ENCODE measurements at regions not wholly inside any gene's neighbourhood (a gene's known extent, or its start where the extent isn't known, plus 50 kb on each side); places are given as distances from the start of the nearest gene placed in this dataset.

DNA sequence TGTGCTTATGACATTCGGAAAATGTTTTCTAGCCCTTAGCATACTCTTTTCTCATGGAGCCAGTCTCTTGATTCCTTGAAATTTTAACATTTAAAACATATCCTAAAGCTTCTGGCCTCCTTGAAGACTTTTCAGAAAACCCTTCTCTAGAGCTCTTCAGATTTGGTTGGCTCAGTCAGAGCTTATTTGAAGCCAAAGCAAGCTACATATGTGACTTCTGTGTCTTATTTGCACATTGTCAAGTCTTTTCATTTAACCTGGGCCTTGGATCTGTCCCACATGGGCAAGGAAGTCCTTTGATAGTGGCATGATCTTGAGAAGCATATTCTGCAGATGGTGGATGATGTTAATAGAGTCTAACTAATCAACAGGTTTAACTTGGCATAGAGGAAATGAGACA is 116.5 kb downstream of the LACC1 start:
- Histone ChIP-seq H3K27me3 (ENCODE audit: control insufficient read depth in 1 of 2, insufficient read depth in 2 of 2, low read length in 2 of 2) (0 out of 5 replicates have a peak, but pooled peaks cover 0 to 3% of the 10 kb centered on the region in 2 experiments), H3K9me3 (ENCODE audit: low read length) (peaks cover 9% of the 10 kb centered on the region; the same call in 1 of the 2 replicates), H3K79me2 (ENCODE audit: insufficient read depth, low read length) (no peaks in the 10 kb centered on the region), H3K27ac (ENCODE audit: extremely low read length, insufficient read depth, low read length) (no peak overlapping the region), H3K36me3 (replicated peaks in 1 of 2; ENCODE audit: control insufficient read depth in 1 of 2, insufficient read depth in 2 of 2, low read length in 2 of 2) (no peaks in the 10 kb centered on the region), H4K20me1 (ENCODE audit: insufficient read depth, low read length) (no peaks in the 10 kb centered on the region), H3K4me2 (ENCODE audit: low read depth, low read length) (no peak overlapping the region), H3K4me3 (replicated peaks in 1 of 3; ENCODE audit: insufficient read depth in 1 of 3, low read depth in 2 of 3, low read length in 3 of 3) (no peak overlapping the region), H2AFZ (ENCODE audit: low read length) (no peak overlapping the region), H3K9ac (ENCODE audit: insufficient read depth, low read depth, low read length) (no peak overlapping the region), H3K4me1 (ENCODE audit: insufficient read depth, low read length) (no peaks in the 10 kb centered on the region; the same call in 1 of the 2 replicates)
- intact Hi-C loops (cut with micrococcal nuclease; ENCODE audit: unreplicated experiment) (no loop called here), in situ Hi-C loops (cut with HindIII; ENCODE audit: extremely low pct_ligation_motif_present, low pct_unique_long_range_greater_than_20kb) (no loop called here)
- BruUV-seq (replicated peaks), result no TSS peak
- ATAC-seq (no peak), DNase-seq (ENCODE audit: low spot score) (no peak), FAIRE-seq (no peak)
- WGBS (ENCODE audit: low lambda C conversion rate), result 0% methylated on average over 1 of the region's 1 CpG
- CTCF ChIA-PET (ENCODE audit: low intra/inter-chr PET ratio, low total read pairs), result no interaction called here
- POLR2A ChIA-PET, result no interaction called here
- TF ChIP-seq, protein P1, sequence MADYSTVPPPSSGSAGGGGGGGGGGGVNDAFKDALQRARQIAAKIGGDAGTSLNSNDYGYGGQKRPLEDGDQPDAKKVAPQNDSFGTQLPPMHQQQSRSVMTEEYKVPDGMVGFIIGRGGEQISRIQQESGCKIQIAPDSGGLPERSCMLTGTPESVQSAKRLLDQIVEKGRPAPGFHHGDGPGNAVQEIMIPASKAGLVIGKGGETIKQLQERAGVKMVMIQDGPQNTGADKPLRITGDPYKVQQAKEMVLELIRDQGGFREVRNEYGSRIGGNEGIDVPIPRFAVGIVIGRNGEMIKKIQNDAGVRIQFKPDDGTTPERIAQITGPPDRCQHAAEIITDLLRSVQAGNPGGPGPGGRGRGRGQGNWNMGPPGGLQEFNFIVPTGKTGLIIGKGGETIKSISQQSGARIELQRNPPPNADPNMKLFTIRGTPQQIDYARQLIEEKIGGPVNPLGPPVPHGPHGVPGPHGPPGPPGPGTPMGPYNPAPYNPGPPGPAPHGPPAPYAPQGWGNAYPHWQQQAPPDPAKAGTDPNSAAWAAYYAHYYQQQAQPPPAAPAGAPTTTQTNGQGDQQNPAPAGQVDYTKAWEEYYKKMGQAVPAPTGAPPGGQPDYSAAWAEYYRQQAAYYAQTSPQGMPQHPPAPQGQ (CRISPR knock-in tag; IDR thresholded peaks at IDR 0.05; ENCODE audit: borderline replicate concordance), result no peak
- TF ChIP-seq SIN3B (IDR thresholded peaks at IDR 0.05; ENCODE audit: low read length), result no peak
- TF ChIP-seq, protein P2, sequence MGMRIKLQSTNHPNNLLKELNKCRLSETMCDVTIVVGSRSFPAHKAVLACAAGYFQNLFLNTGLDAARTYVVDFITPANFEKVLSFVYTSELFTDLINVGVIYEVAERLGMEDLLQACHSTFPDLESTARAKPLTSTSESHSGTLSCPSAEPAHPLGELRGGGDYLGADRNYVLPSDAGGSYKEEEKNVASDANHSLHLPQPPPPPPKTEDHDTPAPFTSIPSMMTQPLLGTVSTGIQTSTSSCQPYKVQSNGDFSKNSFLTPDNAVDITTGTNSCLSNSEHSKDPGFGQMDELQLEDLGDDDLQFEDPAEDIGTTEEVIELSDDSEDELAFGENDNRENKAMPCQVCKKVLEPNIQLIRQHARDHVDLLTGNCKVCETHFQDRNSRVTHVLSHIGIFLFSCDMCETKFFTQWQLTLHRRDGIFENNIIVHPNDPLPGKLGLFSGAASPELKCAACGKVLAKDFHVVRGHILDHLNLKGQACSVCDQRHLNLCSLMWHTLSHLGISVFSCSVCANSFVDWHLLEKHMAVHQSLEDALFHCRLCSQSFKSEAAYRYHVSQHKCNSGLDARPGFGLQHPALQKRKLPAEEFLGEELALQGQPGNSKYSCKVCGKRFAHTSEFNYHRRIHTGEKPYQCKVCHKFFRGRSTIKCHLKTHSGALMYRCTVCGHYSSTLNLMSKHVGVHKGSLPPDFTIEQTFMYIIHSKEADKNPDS (CRISPR knock-in tag; IDR thresholded peaks at IDR 0.05), result no peak
- TF ChIP-seq, protein P3, sequence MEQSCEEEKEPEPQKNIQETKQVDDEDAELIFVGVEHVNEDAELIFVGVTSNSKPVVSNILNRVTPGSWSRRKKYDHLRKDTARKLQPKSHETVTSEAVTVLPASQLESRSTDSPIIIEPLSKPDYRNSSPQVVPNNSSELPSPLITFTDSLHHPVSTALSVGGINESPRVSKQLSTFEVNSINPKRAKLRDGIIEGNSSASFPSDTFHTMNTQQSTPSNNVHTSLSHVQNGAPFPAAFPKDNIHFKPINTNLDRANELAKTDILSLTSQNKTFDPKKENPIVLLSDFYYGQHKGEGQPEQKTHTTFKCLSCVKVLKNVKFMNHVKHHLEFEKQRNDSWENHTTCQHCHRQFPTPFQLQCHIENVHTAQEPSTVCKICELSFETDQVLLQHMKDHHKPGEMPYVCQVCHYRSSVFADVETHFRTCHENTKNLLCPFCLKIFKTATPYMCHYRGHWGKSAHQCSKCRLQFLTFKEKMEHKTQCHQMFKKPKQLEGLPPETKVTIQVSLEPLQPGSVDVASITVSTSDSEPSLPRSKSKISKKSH (CRISPR knock-in tag; IDR thresholded peaks at IDR 0.05; ENCODE audit: borderline replicate concordance), result no peak
- no peak for TF ChIP-seq TCF12 (IDR thresholded peaks at IDR 0.05)
- no peak for TF ChIP-seq TCF12 (CRISPR knock-in tag; IDR thresholded peaks at IDR 0.05)
- TF ChIP-seq, protein P4, sequence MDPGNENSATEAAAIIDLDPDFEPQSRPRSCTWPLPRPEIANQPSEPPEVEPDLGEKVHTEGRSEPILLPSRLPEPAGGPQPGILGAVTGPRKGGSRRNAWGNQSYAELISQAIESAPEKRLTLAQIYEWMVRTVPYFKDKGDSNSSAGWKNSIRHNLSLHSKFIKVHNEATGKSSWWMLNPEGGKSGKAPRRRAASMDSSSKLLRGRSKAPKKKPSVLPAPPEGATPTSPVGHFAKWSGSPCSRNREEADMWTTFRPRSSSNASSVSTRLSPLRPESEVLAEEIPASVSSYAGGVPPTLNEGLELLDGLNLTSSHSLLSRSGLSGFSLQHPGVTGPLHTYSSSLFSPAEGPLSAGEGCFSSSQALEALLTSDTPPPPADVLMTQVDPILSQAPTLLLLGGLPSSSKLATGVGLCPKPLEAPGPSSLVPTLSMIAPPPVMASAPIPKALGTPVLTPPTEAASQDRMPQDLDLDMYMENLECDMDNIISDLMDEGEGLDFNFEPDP (CRISPR knock-in tag; conservative IDR thresholded peaks at IDR 0.05), result no peak
- TF ChIP-seq, protein P5, sequence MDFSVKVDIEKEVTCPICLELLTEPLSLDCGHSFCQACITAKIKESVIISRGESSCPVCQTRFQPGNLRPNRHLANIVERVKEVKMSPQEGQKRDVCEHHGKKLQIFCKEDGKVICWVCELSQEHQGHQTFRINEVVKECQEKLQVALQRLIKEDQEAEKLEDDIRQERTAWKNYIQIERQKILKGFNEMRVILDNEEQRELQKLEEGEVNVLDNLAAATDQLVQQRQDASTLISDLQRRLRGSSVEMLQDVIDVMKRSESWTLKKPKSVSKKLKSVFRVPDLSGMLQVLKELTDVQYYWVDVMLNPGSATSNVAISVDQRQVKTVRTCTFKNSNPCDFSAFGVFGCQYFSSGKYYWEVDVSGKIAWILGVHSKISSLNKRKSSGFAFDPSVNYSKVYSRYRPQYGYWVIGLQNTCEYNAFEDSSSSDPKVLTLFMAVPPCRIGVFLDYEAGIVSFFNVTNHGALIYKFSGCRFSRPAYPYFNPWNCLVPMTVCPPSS (IDR thresholded peaks at IDR 0.05), result no peak
- no peak for TF ChIP-seq ZNF382 (CRISPR knock-in tag; IDR thresholded peaks at IDR 0.05; ENCODE audit: borderline replicate concordance)
- no peak for TF ChIP-seq MIER2 (CRISPR knock-in tag; IDR thresholded peaks at IDR 0.05)
- TF ChIP-seq SOX13 (IDR thresholded peaks at IDR 0.05), result no peak
- TF ChIP-seq SOX13 (CRISPR knock-in tag; conservative IDR thresholded peaks at IDR 0.05 in 1 of 2, IDR thresholded peaks at IDR 0.05 in 1 of 2), result no peak
- TF ChIP-seq SUZ12 (IDR thresholded peaks at IDR 0.05; ENCODE audit: low read depth, low read length), result no peak
- TF ChIP-seq GTF3A (CRISPR knock-in tag; conservative IDR thresholded peaks at IDR 0.05), result no peak
- TF ChIP-seq JUND (CRISPR knock-in tag; IDR thresholded peaks at IDR 0.05), result no peak
- TF ChIP-seq, protein P6, sequence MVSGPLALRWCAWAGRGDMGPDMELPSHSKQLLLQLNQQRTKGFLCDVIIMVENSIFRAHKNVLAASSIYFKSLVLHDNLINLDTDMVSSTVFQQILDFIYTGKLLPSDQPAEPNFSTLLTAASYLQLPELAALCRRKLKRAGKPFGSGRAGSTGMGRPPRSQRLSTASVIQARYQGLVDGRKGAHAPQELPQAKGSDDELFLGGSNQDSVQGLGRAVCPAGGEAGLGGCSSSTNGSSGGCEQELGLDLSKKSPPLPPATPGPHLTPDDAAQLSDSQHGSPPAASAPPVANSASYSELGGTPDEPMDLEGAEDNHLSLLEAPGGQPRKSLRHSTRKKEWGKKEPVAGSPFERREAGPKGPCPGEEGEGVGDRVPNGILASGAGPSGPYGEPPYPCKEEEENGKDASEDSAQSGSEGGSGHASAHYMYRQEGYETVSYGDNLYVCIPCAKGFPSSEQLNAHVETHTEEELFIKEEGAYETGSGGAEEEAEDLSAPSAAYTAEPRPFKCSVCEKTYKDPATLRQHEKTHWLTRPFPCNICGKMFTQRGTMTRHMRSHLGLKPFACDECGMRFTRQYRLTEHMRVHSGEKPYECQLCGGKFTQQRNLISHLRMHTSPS (CRISPR knock-in tag; IDR thresholded peaks at IDR 0.05; ENCODE audit: low read depth), result no peak
